ENCODE measurements at regions not wholly inside any gene's neighbourhood (a gene's known extent, or its start where the extent isn't known, plus 50 kb on each side); places are given as distances from the start of the nearest gene placed in this dataset.

DNA sequence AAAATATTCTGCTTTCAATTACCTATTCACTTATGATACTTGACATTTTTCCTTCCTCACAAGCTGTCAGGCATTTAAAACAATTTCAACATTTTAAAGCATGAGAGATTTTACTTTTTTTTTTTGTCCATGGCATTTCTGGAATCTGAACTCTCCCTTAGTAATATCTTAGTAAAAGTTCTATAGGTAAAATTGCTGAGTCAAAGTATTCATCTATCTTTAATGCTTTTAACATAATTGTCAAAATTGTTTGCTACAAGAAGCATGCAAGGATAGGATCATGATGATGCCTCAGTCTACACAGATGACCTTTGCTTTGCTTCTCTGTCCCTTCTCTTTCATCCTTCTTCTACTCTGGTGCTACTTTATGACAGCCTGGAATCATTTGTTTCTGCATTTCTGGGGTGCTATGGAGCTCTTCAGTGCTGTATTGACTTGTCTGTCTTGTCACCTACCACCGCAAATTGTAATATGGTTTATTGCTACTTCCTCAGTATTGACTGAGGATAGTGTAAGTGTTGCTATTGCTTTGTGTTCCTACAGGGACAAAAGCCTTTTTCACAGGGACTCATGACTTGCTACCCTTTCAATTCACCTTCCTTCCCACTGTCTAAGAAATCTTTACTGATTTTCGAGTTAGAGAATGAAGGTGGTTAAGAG lies 589.8 kb upstream of the ATP2B1 start:
- WGBS, 2 donors: 91 to 94% methylated on average over 2 of the region's 2 CpGs
- H3K4me3 ChIP-seq: peak overlapping the region in 1 of 10 donors; percentile 4
- no peak for ATAC-seq
- TF ChIP-seq, protein P1, sequence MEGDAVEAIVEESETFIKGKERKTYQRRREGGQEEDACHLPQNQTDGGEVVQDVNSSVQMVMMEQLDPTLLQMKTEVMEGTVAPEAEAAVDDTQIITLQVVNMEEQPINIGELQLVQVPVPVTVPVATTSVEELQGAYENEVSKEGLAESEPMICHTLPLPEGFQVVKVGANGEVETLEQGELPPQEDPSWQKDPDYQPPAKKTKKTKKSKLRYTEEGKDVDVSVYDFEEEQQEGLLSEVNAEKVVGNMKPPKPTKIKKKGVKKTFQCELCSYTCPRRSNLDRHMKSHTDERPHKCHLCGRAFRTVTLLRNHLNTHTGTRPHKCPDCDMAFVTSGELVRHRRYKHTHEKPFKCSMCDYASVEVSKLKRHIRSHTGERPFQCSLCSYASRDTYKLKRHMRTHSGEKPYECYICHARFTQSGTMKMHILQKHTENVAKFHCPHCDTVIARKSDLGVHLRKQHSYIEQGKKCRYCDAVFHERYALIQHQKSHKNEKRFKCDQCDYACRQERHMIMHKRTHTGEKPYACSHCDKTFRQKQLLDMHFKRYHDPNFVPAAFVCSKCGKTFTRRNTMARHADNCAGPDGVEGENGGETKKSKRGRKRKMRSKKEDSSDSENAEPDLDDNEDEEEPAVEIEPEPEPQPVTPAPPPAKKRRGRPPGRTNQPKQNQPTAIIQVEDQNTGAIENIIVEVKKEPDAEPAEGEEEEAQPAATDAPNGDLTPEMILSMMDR (IDR thresholded peaks at IDR 0.05): no peak
- no peak for DNase-seq
- no peaks in the 10 kb centered on the region for H3K27me3 ChIP-seq
- H3K9me3 ChIP-seq: no peaks in the 10 kb centered on the region
- peaks cover 0 to 17% (median 0%) of the 10 kb centered on the region in 9 donors for H3K4me1 ChIP-seq
- H3K27ac ChIP-seq: peak overlapping the region in 4 of 10 donors; percentile 2 to 50 (median 43)
- no peaks in the 10 kb centered on the region for H3K36me3 ChIP-seq
- intact Hi-C loops (cut with DNase I): loop anchor here in 1 of 10 donors (10.0 kb wide), 1 partner anchor 216 kb away; no protein-coding TSS in a partner anchor

GRCh38 chr12:90295858-90296257 lies 587.2 kb upstream of the ATP2B1 start:
- intact Hi-C loops (cut with DNase I): loop anchor here in 1 of 10 donors (10.0 kb wide), 1 partner anchor 219 kb away; no protein-coding TSS in a partner anchor
- Histone ChIP-seq H3K27ac (no peak overlapping the region), H3K4me1 (peaks cover 0 to 38% (median 9%) of the 10 kb centered on the region in 9 donors), H3K9me3 (no peaks in the 10 kb centered on the region), H3K36me3 (no peaks in the 10 kb centered on the region), H3K4me3 (no peak overlapping the region), H3K27me3 (no peaks in the 10 kb centered on the region)
- ATAC-seq (no peak), DNase-seq (no peak)
- TF ChIP-seq, protein P1 (IDR thresholded peaks at IDR 0.05): no peak
- WGBS, 2 donors: 83 to 95% methylated on average over 2 of the region's 2 CpGs

GRCh38 chr12:90292183-90292582 lies 583.5 kb upstream of the ATP2B1 start:
- H3K27ac ChIP-seq: peak overlapping the region in 5 of 10 donors; percentile 4 to 55 (median 19)
- H3K4me1 ChIP-seq: peaks cover 0 to 23% (median 9%) of the 10 kb centered on the region in 9 donors
- intact Hi-C loops (cut with DNase I): loop anchor here in 1 of 10 donors (10.0 kb wide), 1 partner anchor 223 kb away; no protein-coding TSS in a partner anchor
- 31 to 36% methylated on average over 4 of the region's 4 CpGs for WGBS, 2 donors
- peaks cover 0 to 16% (median 6%) of the 10 kb centered on the region in 11 donors for H3K9me3 ChIP-seq
- no peaks in the 10 kb centered on the region for H3K27me3 ChIP-seq
- DNase-seq: no peak
- ATAC-seq: peak in 4 of 8 donors; percentile 19 to 52 (median 34)
- H3K4me3 ChIP-seq: no peak overlapping the region
- TF ChIP-seq, protein P1 (IDR thresholded peaks at IDR 0.05): no peak
- H3K36me3 ChIP-seq: no peaks in the 10 kb centered on the region

- TF ChIP-seq, protein P1 (IDR thresholded peaks at IDR 0.05): no peak
- no peak overlapping the region for H3K4me3 ChIP-seq
- no peaks in the 10 kb centered on the region for H3K27me3 ChIP-seq
- intact Hi-C loops (cut with DNase I): loop anchor here in 1 of 10 donors (10.0 kb wide), 1 partner anchor 224 kb away; no protein-coding TSS in a partner anchor
- H3K9me3 ChIP-seq: peaks cover 0 to 22% (median 6%) of the 10 kb centered on the region in 11 donors
- 81 to 90% methylated on average over 4 of the region's 4 CpGs for WGBS, 2 donors
- ATAC-seq (no peak), DNase-seq (peak in 1 of 2 donors; percentile 11)
- H3K4me1 ChIP-seq: peaks cover 0 to 23% (median 9%) of the 10 kb centered on the region in 9 donors
- H3K36me3 ChIP-seq: no peaks in the 10 kb centered on the region
- peak overlapping the region in 4 of 10 donors; percentile 15 to 55 (median 27) for H3K27ac ChIP-seq
These were observed 582.6 kb upstream of the ATP2B1 start for GRCh38 chr12:90290980-90291975.

Measured in heart right ventricle (tissue), 16 donors.